ENCODE measurements at regions not wholly inside any gene's neighbourhood (a gene's known extent, or its start where the extent isn't known, plus 50 kb on each side); places are given as distances from the start of the nearest gene placed in this dataset.

GRCh38 chr11:110032957-110033570 is 60.1 kb upstream of the ZC3H12C start:
- H4K5ac ChIP-seq (ENCODE audit: low read length), result no peak overlapping the region
- no peak overlapping the region for H2BK120ac ChIP-seq (ENCODE audit: low read depth, low read length)
- no peak overlapping the region for H3K27ac ChIP-seq (ENCODE audit: low read depth, low read length)
- no peak overlapping the region for H4K8ac ChIP-seq (ENCODE audit: low read depth, low read length)
- H3K56ac ChIP-seq (ENCODE audit: low read length), result no peak overlapping the region
- no peak overlapping the region for H3K23ac ChIP-seq (ENCODE audit: low read length)
- H3K79me1 ChIP-seq (ENCODE audit: low read length), result no peaks in the 10 kb centered on the region
- H3K9ac ChIP-seq (ENCODE audit: low read length), result no peak overlapping the region
- H3K4me1 ChIP-seq (ENCODE audit: control insufficient read depth, low read depth, low read length), result no peaks in the 10 kb centered on the region
- no peak overlapping the region for H3K4me2 ChIP-seq (ENCODE audit: low read length)
- H2AK5ac ChIP-seq (ENCODE audit: low read length), result no peak overlapping the region
- H2BK5ac ChIP-seq (ENCODE audit: low read length), result no peak overlapping the region
- no peaks in the 10 kb centered on the region for H3K36me3 ChIP-seq (ENCODE audit: control insufficient read depth, insufficient read depth, low read length)
- no CpG with 5 or more reads among the region's 1 CpG for WGBS (ENCODE audit: extremely low coverage, insufficient coverage, low lambda C conversion rate)
- no peaks in the 10 kb centered on the region for H3K79me2 ChIP-seq (ENCODE audit: control insufficient read depth, insufficient read depth, low read length)
- no peak overlapping the region for H3K4ac ChIP-seq (ENCODE audit: low read depth, low read length)
- H2BK15ac ChIP-seq (replicated peaks; ENCODE audit: low read depth), result no peak overlapping the region
- H3K18ac ChIP-seq (ENCODE audit: low read length), result no peak overlapping the region
- DNase-seq, result peak; percentile 36
- H3K4me3 ChIP-seq (ENCODE audit: low read length), result no peak overlapping the region
- no peaks in the 10 kb centered on the region for H3K27me3 ChIP-seq (ENCODE audit: insufficient read depth, low read length, poor library complexity)

DNA sequence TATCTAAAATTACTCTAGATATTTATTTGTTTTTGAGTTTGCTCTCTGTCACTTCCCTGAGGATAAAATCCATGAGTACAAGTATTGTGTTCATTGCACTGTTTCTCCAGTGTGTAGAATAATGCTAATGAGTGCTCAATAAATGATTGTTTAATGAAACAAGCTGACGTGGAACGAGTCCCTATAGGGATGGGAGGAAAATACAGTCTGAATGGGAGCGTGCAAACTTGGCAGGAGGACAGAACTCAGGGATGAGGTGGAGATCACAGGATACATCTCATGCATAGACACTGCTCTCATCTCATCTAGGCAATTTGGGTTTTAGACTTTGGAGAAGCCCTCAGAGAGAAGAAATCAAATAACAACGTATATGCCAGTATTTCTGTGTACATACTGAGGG is 58.4 kb upstream of the ZC3H12C start:
- WGBS (ENCODE audit: extremely low coverage, insufficient coverage, low lambda C conversion rate), result no CpG with 5 or more reads among the region's 4 CpGs
- H3K18ac ChIP-seq (ENCODE audit: low read length), result no peak overlapping the region
- H3K27ac ChIP-seq (ENCODE audit: low read depth, low read length), result no peak overlapping the region
- DNase-seq, result no peak
- no peak overlapping the region for H3K9ac ChIP-seq (ENCODE audit: low read length)
- H2BK5ac ChIP-seq (ENCODE audit: low read length), result no peak overlapping the region
- no peak overlapping the region for H3K4ac ChIP-seq (ENCODE audit: low read depth, low read length)
- H3K4me1 ChIP-seq (ENCODE audit: control insufficient read depth, low read depth, low read length), result no peaks in the 10 kb centered on the region
- H3K23ac ChIP-seq (ENCODE audit: low read length), result no peak overlapping the region
- H3K79me2 ChIP-seq (ENCODE audit: control insufficient read depth, insufficient read depth, low read length), result no peaks in the 10 kb centered on the region
- H3K4me3 ChIP-seq (ENCODE audit: low read length), result no peak overlapping the region
- H3K36me3 ChIP-seq (ENCODE audit: control insufficient read depth, insufficient read depth, low read length), result no peaks in the 10 kb centered on the region
- H2AK5ac ChIP-seq (ENCODE audit: low read length), result no peak overlapping the region
- H2BK15ac ChIP-seq (replicated peaks; ENCODE audit: low read depth), result no peak overlapping the region
- no peaks in the 10 kb centered on the region for H3K79me1 ChIP-seq (ENCODE audit: low read length)
- no peak overlapping the region for H3K56ac ChIP-seq (ENCODE audit: low read length)
- no peak overlapping the region for H2BK120ac ChIP-seq (ENCODE audit: low read depth, low read length)
- H3K4me2 ChIP-seq (ENCODE audit: low read length), result no peak overlapping the region
- H4K5ac ChIP-seq (ENCODE audit: low read length), result no peak overlapping the region
- no peaks in the 10 kb centered on the region for H3K27me3 ChIP-seq (ENCODE audit: insufficient read depth, low read length, poor library complexity)
- no peak overlapping the region for H4K8ac ChIP-seq (ENCODE audit: low read depth, low read length)

DNA sequence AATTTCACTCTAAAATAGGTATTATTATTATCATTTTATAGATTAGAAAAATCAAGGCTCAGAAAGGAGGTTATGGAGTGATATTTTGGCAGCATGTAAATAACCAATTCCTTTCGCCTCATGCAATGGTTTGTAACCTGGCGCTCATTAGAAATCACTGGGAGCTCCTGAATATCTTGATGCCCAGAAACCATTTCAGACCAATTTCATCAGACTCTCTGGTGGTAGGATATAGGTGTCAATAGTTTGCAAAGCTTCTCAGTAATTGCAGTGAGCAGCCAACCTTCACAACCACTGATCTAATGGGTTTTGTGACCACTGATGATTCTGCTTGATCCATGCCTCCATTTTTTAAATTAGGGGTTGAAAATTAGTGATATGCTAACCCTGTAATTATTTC is 57.8 kb upstream of the ZC3H12C start:
- Histone ChIP-seq H3K27me3 (ENCODE audit: insufficient read depth, low read length, poor library complexity) (no peaks in the 10 kb centered on the region), H2BK5ac (ENCODE audit: low read length) (no peak overlapping the region), H3K18ac (ENCODE audit: low read length) (no peak overlapping the region), H3K4me3 (ENCODE audit: low read length) (no peak overlapping the region), H4K5ac (ENCODE audit: low read length) (no peak overlapping the region), H3K23ac (ENCODE audit: low read length) (no peak overlapping the region), H2BK120ac (ENCODE audit: low read depth, low read length) (no peak overlapping the region), H2BK15ac (replicated peaks; ENCODE audit: low read depth) (no peak overlapping the region), H3K79me2 (ENCODE audit: control insufficient read depth, insufficient read depth, low read length) (no peaks in the 10 kb centered on the region), H3K36me3 (ENCODE audit: control insufficient read depth, insufficient read depth, low read length) (no peaks in the 10 kb centered on the region), H3K4me2 (ENCODE audit: low read length) (no peak overlapping the region), H2AK5ac (ENCODE audit: low read length) (no peak overlapping the region), H4K8ac (ENCODE audit: low read depth, low read length) (no peak overlapping the region), H3K4ac (ENCODE audit: low read depth, low read length) (no peak overlapping the region), H3K9ac (ENCODE audit: low read length) (no peak overlapping the region), H3K4me1 (ENCODE audit: control insufficient read depth, low read depth, low read length) (no peaks in the 10 kb centered on the region), H3K79me1 (ENCODE audit: low read length) (no peaks in the 10 kb centered on the region), H3K56ac (ENCODE audit: low read length) (no peak overlapping the region), H3K27ac (ENCODE audit: low read depth, low read length) (no peak overlapping the region)
- no peak for DNase-seq
- WGBS (ENCODE audit: extremely low coverage, insufficient coverage, low lambda C conversion rate), result no CpG with 5 or more reads among the region's 2 CpGs

- Histone ChIP-seq H3K56ac (ENCODE audit: low read length) (no peak overlapping the region), H3K4ac (ENCODE audit: low read depth, low read length) (no peak overlapping the region), H3K4me1 (ENCODE audit: control insufficient read depth, low read depth, low read length) (no peaks in the 10 kb centered on the region), H4K5ac (ENCODE audit: low read length) (no peak overlapping the region), H3K79me1 (ENCODE audit: low read length) (no peaks in the 10 kb centered on the region), H3K79me2 (ENCODE audit: control insufficient read depth, insufficient read depth, low read length) (no peaks in the 10 kb centered on the region), H4K8ac (ENCODE audit: low read depth, low read length) (no peak overlapping the region), H3K9ac (ENCODE audit: low read length) (no peak overlapping the region), H3K4me3 (ENCODE audit: low read length) (no peak overlapping the region), H3K27ac (ENCODE audit: low read depth, low read length) (no peak overlapping the region), H2AK5ac (ENCODE audit: low read length) (no peak overlapping the region), H3K23ac (ENCODE audit: low read length) (no peak overlapping the region), H3K27me3 (ENCODE audit: insufficient read depth, low read length, poor library complexity) (no peaks in the 10 kb centered on the region), H3K18ac (ENCODE audit: low read length) (no peak overlapping the region), H3K36me3 (ENCODE audit: control insufficient read depth, insufficient read depth, low read length) (no peaks in the 10 kb centered on the region), H3K4me2 (ENCODE audit: low read length) (no peak overlapping the region), H2BK5ac (ENCODE audit: low read length) (no peak overlapping the region), H2BK120ac (ENCODE audit: low read depth, low read length) (no peak overlapping the region), H2BK15ac (replicated peaks; ENCODE audit: low read depth) (no peak overlapping the region)
- no peak for DNase-seq
- no CpG with 5 or more reads among the region's 3 CpGs for WGBS (ENCODE audit: extremely low coverage, insufficient coverage, low lambda C conversion rate)
These were observed 55.0 kb upstream of the ZC3H12C start for GRCh38 chr11:110038201-110038600.

Data from mesendoderm (in vitro differentiated cells).